ENCODE measurements at regions not wholly inside any gene's neighbourhood (a gene's known extent, or its start where the extent isn't known, plus 50 kb on each side); places are given as distances from the start of the nearest gene placed in this dataset.

- TF ChIP-seq FOXP2 (optimal IDR thresholded peaks at IDR 0.05; ENCODE audit: borderline replicate concordance, extremely low read depth, extremely low read length, insufficient read depth) = peak; percentile 44
- no peak for TF ChIP-seq TAF1 (IDR thresholded peaks at IDR 0.05; ENCODE audit: borderline replicate concordance, insufficient read depth, low read length)
- TF ChIP-seq REST (IDR thresholded peaks at IDR 0.05; ENCODE audit: insufficient read depth in 1 of 2, low read depth in 2 of 2, low read length in 2 of 2) = no peak
- TF ChIP-seq POLR2AphosphoS5 (IDR thresholded peaks at IDR 0.05; ENCODE audit: low read depth, low read length) = no peak
These were observed 469.9 kb downstream of the MN1 start for GRCh38 chr22:27331526-27332281.

- TF ChIP-seq FOXP2 (optimal IDR thresholded peaks at IDR 0.05; ENCODE audit: borderline replicate concordance, extremely low read depth, extremely low read length, insufficient read depth) (no peak), POLR2AphosphoS5 (IDR thresholded peaks at IDR 0.05; ENCODE audit: low read depth, low read length) (no peak), REST (IDR thresholded peaks at IDR 0.05; ENCODE audit: insufficient read depth in 1 of 2, low read depth in 2 of 2, low read length in 2 of 2) (no peak), TAF1 (IDR thresholded peaks at IDR 0.05; ENCODE audit: borderline replicate concordance, insufficient read depth, low read length) (no peak), SIN3A (IDR thresholded peaks at IDR 0.05; ENCODE audit: borderline replicate concordance, insufficient read depth, low read length) (no peak)
These were observed 466.4 kb downstream of the MN1 start for GRCh38 chr22:27335102-27335660.

- no peak for TF ChIP-seq TAF1 (IDR thresholded peaks at IDR 0.05; ENCODE audit: borderline replicate concordance, insufficient read depth, low read length)
- TF ChIP-seq REST (IDR thresholded peaks at IDR 0.05; ENCODE audit: insufficient read depth in 1 of 2, low read depth in 2 of 2, low read length in 2 of 2) = no peak
- no peak for TF ChIP-seq SIN3A (IDR thresholded peaks at IDR 0.05; ENCODE audit: borderline replicate concordance, insufficient read depth, low read length)
- no peak for TF ChIP-seq FOXP2 (optimal IDR thresholded peaks at IDR 0.05; ENCODE audit: borderline replicate concordance, extremely low read depth, extremely low read length, insufficient read depth)
- TF ChIP-seq POLR2AphosphoS5 (IDR thresholded peaks at IDR 0.05; ENCODE audit: low read depth, low read length) = no peak
These were observed 465.1 kb downstream of the MN1 start for GRCh38 chr22:27336151-27337090.

- no peak for TF ChIP-seq REST (IDR thresholded peaks at IDR 0.05; ENCODE audit: insufficient read depth in 1 of 2, low read depth in 2 of 2, low read length in 2 of 2)
- TF ChIP-seq TAF1 (IDR thresholded peaks at IDR 0.05; ENCODE audit: borderline replicate concordance, insufficient read depth, low read length) = no peak
- no peak for TF ChIP-seq FOXP2 (optimal IDR thresholded peaks at IDR 0.05; ENCODE audit: borderline replicate concordance, extremely low read depth, extremely low read length, insufficient read depth)
- no peak for TF ChIP-seq SIN3A (IDR thresholded peaks at IDR 0.05; ENCODE audit: borderline replicate concordance, insufficient read depth, low read length)
- no peak for TF ChIP-seq POLR2AphosphoS5 (IDR thresholded peaks at IDR 0.05; ENCODE audit: low read depth, low read length)
These were observed 463.9 kb downstream of the MN1 start for GRCh38 chr22:27337676-27338075.

All from PFSK-1 (cell line).